Left ventricle myocardium inferior (tissue), 1 donor: ENCODE measurements at regions not wholly inside any gene's neighbourhood (a gene's known extent, or its start where the extent isn't known, plus 50 kb on each side); places are given as distances from the start of the nearest gene placed in this dataset.

Experiments
- DNase-seq: peaks from one replicate; pipeline ENCODE4 v3.0.0-alpha.2; 2020
- H3K27ac ChIP-seq: fragments of 200-600 bp; replicated peaks from 2 replicates; pipeline ENCODE4 v1.8.0; 2021
- H3K27me3 ChIP-seq: fragments of 200-600 bp; 2 replicates; pipeline ENCODE4 v1.8.0; 2021; ENCODE audit warnings: low read depth
- H3K36me3 ChIP-seq: fragments of 200-600 bp; 2 replicates; pipeline ENCODE4 v1.8.0; 2021
- H3K4me1 ChIP-seq: fragments of 200-600 bp; 2 replicates; pipeline ENCODE4 v1.8.0; 2021
- H3K4me3 ChIP-seq: fragments of 200-600 bp; 2 replicates; pipeline ENCODE4 v1.8.0; 2021; ENCODE audit warnings: mild to moderate bottlenecking, moderate library complexity
- H3K9me3 ChIP-seq: fragments of 200-600 bp; replicated peaks from 2 replicates; pipeline ENCODE4 v1.8.0; 2021
- CTCF ChIP-seq: fragments of 200-600 bp; IDR thresholded peaks from 2 replicates; pipeline ENCODE4 v1.8.0; 2021; ENCODE audit warnings: antibody characterized with exemption, mild to moderate bottlenecking, borderline replicate concordance
- intact Hi-C: fragments of 100-400 bp; cut with micrococcal nuclease; formaldehyde crosslinking; loops from one replicate; pipeline ENCODE4 v1.11.0; 2022
- donor health status: DM: no; HTN: yes; CAD: no; lungs with severe emphysema.

DNA sequence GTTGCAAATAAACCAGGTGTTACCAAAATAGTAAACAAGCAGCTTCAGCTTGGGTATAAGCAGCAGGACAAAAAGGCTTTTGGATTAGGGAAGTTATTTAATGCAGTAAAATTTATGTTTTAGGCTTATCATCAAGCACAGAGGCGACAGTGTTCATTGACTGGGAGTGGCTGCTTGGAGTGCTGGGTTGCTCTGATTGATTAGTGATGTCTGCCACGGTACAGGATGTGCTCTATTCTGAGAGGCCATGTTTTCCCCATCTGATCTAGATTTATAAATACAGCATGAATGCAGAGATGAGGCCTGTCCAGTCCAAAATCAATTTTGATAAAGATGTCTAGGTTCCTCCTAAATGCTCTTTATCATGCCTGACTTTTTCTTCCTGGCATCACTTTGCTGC lies 83.5 kb downstream of the MAP1LC3B2 start:
- intact Hi-C loops = no loop called here
- DNase-seq = no peak
- Histone ChIP-seq H3K9me3 (peaks cover 3% of the 10 kb centered on the region), H3K4me1 (no peaks in the 10 kb centered on the region), H3K27me3 (peaks cover 4% of the 10 kb centered on the region), H3K27ac (no peak overlapping the region), H3K4me3 (no peak overlapping the region), H3K36me3 (no peaks in the 10 kb centered on the region)
- TF ChIP-seq CTCF = no peak

DNA sequence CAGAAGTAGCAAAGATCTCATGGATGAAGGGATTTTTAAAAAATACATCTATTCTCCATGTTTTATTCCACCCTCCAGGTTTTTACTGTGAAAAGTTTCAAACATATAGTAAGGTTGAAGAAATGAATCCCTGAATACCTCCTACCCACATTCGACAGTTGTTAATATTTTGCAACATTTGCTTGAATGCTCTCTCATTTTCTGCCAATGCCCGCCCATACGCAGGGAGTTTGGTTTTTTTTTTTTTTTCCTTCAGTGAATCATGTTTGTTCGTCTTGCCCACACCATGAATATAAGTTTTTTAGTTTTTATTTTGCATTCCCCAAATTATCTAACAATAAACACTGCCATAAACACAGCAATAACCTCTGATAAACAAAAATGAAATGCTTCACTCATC lies 82.9 kb downstream of the MAP1LC3B2 start:
- no peak overlapping the region for H3K27ac ChIP-seq
- TF ChIP-seq CTCF = no peak
- no peak overlapping the region for H3K4me3 ChIP-seq
- H3K9me3 ChIP-seq = peaks cover 3% of the 10 kb centered on the region
- H3K36me3 ChIP-seq = no peaks in the 10 kb centered on the region
- H3K27me3 ChIP-seq = peaks cover 4% of the 10 kb centered on the region
- DNase-seq = no peak
- no peaks in the 10 kb centered on the region for H3K4me1 ChIP-seq
- intact Hi-C loops = no loop called here

DNA sequence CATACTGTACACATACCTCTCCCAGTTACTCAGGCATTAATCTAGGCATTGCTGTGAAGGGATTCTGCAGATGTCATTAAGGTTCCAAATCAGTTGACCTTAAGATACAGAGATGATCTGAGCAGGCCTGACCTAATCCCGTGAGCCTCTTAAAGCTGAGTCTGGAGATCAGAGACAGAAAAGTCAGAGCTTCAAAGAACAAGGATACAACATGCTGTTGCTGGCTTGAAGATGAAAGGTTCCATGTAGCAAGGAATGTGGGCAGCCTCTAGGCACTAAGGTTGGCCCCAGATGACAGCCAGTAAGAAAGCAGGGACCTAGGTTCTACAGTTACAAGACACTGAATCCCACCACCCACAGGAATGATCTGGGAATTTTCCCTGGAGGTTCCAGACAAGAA lies 81.1 kb downstream of the MAP1LC3B2 start:
- Histone ChIP-seq H3K36me3 (no peaks in the 10 kb centered on the region), H3K4me1 (no peaks in the 10 kb centered on the region), H3K9me3 (peaks cover 3% of the 10 kb centered on the region), H3K4me3 (no peak overlapping the region), H3K27ac (no peak overlapping the region), H3K27me3 (no peaks in the 10 kb centered on the region)
- DNase-seq = no peak
- intact Hi-C loops = no loop called here
- no peak for TF ChIP-seq CTCF

DNA sequence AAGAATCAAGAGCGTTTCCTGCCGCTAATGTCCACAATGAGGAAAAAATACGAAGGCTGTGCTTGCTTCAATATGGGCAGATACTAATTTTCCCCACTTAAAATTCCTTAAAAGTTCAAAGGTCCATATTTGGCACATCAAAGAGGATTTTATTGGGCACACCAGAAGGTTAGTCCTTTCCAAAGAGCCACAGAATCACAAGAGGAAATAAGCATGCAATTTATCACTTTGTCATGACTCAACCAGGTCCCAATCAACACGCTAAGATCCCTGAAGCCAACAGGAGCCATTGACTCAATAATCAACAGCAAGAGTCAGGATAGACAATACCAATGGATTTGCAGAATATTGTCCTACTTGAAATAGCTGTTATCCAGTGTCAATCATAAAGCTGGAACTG lies 80.6 kb downstream of the MAP1LC3B2 start:
- Histone ChIP-seq H3K4me3 (no peak overlapping the region), H3K9me3 (peaks cover 3% of the 10 kb centered on the region), H3K27me3 (no peaks in the 10 kb centered on the region), H3K36me3 (no peaks in the 10 kb centered on the region), H3K27ac (no peak overlapping the region), H3K4me1 (no peaks in the 10 kb centered on the region)
- DNase-seq = no peak
- intact Hi-C loops = no loop called here
- TF ChIP-seq CTCF = no peak

GRCh38 chr12:116638376-116638775 lies 79.2 kb downstream of the MAP1LC3B2 start:
- no peaks in the 10 kb centered on the region for H3K27me3 ChIP-seq
- intact Hi-C loops = no loop called here
- H3K9me3 ChIP-seq = no peaks in the 10 kb centered on the region
- no peak overlapping the region for H3K27ac ChIP-seq
- H3K4me1 ChIP-seq = no peaks in the 10 kb centered on the region
- H3K4me3 ChIP-seq = no peak overlapping the region
- no peak for TF ChIP-seq CTCF
- no peaks in the 10 kb centered on the region for H3K36me3 ChIP-seq
- no peak for DNase-seq
